GM19455 (cell line): ENCODE measurements at regions not wholly inside any gene's neighbourhood (a gene's known extent, or its start where the extent isn't known, plus 50 kb on each side); places are given as distances from the start of the nearest gene placed in this dataset.
"Not testable (repeated sequence)": the region's sequence is repeated elsewhere in the genome, so short reads cannot be mapped to it uniquely, and the experiment has no call there.

Experiments used
- ATAC-seq: cut with Tn5 transposase; IDR thresholded peaks from one replicate; pipeline ENCODE4 v1.9.1; 2021; ENCODE audit not compliant: unreplicated experiment

GRCh38 chr6:77089776-77090175, 373.5 kb downstream of the HTR1B start:
- ATAC-seq, result no peak

GRCh38 chr6:77087794-77088318, 375.4 kb downstream of the HTR1B start:
- not testable (repeated sequence) for ATAC-seq

- no peak for ATAC-seq
Observed at GRCh38 chr6:77074037-77074713, 389.1 kb downstream of the HTR1B start.

- no peak for ATAC-seq
Observed at GRCh38 chr6:77073410-77073760, 389.9 kb downstream of the HTR1B start.

DNA sequence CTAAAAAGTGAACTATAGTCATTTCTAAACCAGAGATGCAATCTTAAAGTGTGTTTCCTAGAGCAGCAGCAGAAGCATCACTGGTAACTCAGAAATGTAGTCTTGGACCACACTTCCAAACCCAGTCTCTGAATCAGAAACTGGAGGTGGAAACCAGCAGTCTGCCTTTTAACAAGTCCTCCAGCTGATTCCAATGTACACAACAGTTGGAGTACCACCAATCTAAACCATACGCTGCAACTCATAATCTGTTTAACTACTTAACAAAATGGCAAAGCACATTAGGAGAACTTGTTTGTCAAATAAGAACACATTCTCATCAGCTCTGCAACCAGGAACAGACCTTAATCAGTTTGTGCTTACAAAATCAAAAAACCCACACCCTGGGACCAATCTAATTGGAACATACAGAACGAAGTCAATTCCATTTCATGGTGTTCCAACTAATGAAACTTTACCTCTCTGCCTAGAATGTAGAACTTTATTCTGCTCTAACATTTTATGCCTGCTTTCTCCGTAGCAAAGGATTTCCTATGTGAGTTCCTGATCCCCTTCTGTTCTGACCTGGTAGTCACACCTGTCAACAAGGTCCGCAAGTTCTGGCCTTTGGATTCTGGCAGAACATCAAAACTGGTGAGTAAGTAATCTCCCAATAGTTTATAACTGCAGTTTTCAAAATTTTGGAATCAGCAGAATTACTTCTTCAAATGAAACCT, 390.4 kb downstream of the HTR1B start:
- ATAC-seq, result no peak

GRCh38 chr6:77063494-77063893, 399.8 kb downstream of the HTR1B start:
- ATAC-seq, result no peak

GRCh38 chr6:77055711-77056110, 407.6 kb downstream of the HTR1B start:
- ATAC-seq, result no peak

GRCh38 chr6:77040568-77041195, 422.6 kb downstream of the HTR1B start:
- no peak for ATAC-seq

DNA sequence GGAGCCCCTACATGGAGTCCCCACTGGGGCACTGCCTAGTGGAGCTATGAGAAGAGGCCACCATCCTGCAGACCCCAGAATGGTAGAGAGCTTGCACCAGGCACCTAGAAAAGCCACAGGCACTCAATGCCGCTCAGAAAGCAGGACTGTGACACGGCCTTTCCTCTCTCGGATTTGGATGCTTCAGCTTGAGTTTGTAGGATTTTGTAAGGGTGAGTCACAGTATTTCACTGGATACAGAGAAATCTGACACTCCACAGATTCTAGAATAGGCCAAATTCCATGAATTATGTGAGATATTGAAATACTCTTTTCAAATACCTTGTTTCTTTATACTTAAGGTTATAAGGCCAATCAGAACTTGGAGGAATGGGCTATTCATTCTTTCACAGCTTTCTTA, 424.5 kb downstream of the HTR1B start:
- ATAC-seq, result no peak

GRCh38 chr6:77037439-77037838, 425.9 kb downstream of the HTR1B start:
- no peak for ATAC-seq

GRCh38 chr6:77036400-77036799, 426.9 kb downstream of the HTR1B start:
- no peak for ATAC-seq

- no peak for ATAC-seq
Observed at GRCh38 chr6:77034161-77034560, 429.1 kb downstream of the HTR1B start.

- no peak for ATAC-seq
Observed at GRCh38 chr6:77030929-77031674, 432.2 kb downstream of the HTR1B start.

GRCh38 chr6:77026341-77026740, 436.9 kb downstream of the HTR1B start:
- ATAC-seq, result no peak

GRCh38 chr6:77025736-77026223, 437.5 kb downstream of the HTR1B start:
- no peak for ATAC-seq

- no peak for ATAC-seq
Observed at GRCh38 chr6:77021778-77022177, 441.5 kb downstream of the HTR1B start.

DNA sequence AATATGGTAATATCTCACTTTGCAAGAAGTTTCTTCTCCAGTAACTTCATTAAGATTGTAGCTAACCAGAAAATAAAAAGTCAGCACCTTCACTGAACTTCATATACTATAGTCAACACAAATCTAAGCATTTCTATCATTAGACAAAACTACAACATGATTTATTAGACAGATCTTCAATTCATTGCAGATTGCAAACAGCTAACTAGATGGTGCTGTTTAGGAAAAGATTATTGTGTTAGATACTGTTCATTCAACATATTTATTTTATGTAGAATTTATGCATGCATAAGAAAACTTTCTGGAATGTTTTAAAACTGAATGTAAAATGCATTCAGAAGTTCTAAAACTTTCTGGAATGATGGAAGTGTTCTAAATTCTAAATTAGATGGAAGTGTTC, 442.1 kb downstream of the HTR1B start:
- ATAC-seq, result no peak

DNA sequence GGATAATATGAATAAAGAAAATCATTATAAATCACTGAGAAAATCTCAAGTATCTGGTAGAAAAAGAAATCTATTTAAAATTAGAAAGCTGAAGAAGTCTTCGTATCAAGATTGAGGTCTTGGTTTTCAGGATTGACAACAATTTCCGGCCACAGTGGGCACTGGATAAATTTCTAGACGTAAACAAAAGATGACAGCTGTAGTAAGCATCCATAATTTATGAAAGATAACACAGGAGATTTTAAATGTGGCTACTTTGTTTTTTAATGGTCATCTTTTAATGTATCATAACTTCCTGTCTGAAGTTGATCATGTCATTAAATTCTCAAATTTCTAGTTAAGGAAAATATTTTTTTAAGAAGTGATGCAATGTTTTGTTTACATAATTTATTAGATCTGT, 444.2 kb downstream of the HTR1B start:
- ATAC-seq, result no peak

DNA sequence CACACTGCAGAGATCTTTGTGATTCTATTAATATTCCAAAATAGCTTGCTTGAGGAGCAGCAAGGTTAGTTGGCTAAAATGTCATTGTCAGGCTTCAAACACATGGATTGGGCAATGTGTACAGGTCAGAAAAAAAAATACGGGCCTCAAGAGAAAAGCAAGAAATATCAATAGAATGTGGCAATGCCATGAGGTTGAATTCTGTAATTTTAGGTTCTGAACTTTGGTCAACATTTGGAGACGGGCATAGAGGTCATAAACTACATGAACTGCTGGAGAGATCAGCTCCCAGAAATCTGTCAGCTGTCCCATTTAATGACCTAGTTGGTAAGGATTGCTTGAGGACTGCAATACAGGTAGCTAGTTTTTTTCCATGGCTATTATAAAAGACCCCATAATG, 445.8 kb downstream of the HTR1B start:
- ATAC-seq, result no peak

DNA sequence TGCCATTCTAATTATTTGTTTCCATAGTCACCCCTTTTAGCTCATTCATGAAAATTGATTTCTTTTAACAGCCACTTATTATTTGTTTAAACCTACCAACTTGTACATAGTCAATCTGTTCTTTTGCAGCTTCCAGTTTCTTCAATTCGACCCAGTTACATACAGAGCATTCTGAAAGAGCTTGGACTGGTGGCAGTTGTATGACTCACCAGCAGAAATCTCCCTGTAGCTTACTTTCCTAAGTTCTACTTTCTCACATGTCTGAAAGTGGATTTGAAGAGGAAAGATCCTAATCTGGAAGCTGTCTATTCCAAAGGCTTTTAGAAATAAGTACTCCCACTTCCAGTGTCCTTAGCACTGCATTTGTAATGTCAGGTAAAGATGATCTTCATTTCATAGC, 447.9 kb downstream of the HTR1B start:
- ATAC-seq, result no peak

DNA sequence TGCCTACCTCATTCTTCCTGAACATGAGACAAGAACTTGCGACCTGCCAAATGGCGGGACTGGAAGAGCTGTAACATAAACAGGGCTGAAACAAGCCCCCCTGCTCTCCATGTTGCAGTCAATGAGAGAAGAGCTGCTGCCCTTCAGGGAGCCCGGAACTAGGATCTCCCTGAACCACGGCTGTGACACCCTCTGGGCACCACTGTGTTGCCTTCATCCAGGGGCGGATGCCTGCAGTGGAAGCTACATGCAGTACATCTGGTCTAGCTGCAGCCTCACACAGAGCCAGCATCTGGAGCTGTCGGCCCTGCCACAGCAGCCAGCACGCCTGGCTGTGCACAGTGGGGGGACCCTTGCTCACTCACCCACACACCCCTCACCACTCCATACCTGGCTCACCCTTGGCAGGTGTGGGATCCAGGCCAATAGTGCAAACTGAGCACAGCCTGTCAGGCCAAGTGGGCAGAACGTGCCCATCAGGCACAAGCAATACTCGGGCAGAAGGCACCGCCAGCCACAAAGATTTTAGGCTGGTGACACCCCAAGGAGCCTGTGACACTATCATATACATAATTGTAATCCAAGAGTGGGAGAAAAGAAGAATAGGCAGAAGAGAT, 451.3 kb downstream of the HTR1B start:
- no peak for ATAC-seq
